ENCODE measurements at regions not wholly inside any gene's neighbourhood (a gene's known extent, or its start where the extent isn't known, plus 50 kb on each side); places are given as distances from the start of the nearest gene placed in this dataset.

- TF ChIP-seq POLR2A (IDR thresholded peaks at IDR 0.05) (no peak), CTCF (IDR thresholded peaks at IDR 0.05) (no peak)
These were observed 349.1 kb downstream of the SETD4 start for GRCh38 chr21:35711213-35711612.
